Right hindlimb (tissue), 1 donor: ENCODE measurements at regions not wholly inside any gene's neighbourhood (a gene's known extent, or its start where the extent isn't known, plus 50 kb on each side); places are given as distances from the start of the nearest gene placed in this dataset.

Experiments
- DNase-seq: peaks from one replicate; pipeline ENCODE4 v3.0.0-alpha.2; 2018

- no peak for DNase-seq
Measured at GRCh38 chr4:137664046-137664387, 131.7 kb upstream of the PCDH18 start.

GRCh38 chr4:137663251-137664045 is 131.2 kb upstream of the PCDH18 start:
- DNase-seq, result peak; percentile 41

DNA sequence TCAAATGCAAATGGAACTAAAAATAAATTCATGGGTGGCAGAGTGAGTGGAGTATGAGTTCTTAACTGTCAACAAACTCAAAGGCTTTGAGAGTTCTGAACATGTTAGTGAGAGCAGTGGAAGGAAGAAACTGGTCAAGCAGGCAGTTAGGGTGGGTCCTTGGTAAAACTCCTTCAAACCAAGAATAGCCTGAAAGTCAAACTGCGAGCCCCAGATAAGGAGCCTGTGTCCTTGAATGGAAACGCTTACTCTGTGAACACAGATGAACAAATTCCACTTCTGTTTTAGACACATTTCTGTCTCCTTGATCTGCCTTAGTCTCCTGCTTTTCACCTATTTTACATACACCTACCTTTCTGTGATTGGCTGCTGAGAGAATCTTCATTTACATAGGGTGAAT is 129.4 kb upstream of the PCDH18 start:
- no peak for DNase-seq

- no peak for DNase-seq
Measured at GRCh38 chr4:137660211-137660610, 127.9 kb upstream of the PCDH18 start.

GRCh38 chr4:137659431-137659830 is 127.1 kb upstream of the PCDH18 start:
- no peak for DNase-seq

- DNase-seq, result no peak
Measured at GRCh38 chr4:137656661-137657060, 124.4 kb upstream of the PCDH18 start.

DNA sequence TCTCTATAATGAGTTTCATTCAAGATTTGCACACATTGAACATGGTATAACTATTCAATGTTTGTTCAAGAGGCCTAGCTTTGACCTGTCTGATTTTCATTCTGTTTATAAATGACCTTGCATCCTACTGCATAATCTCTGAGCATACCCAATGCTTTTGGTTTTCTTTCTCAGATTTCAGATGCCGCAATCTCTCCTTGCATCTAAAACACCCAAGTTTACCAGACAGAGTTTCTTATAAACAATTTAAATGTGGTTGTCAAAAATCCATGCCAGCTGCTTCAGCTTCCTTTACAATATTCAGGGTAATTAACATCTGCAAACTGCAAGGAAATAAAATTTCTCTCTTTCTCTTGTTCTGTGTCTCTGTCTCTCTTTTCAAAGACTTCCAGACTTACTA is 123.0 kb upstream of the PCDH18 start:
- DNase-seq, result no peak

DNA sequence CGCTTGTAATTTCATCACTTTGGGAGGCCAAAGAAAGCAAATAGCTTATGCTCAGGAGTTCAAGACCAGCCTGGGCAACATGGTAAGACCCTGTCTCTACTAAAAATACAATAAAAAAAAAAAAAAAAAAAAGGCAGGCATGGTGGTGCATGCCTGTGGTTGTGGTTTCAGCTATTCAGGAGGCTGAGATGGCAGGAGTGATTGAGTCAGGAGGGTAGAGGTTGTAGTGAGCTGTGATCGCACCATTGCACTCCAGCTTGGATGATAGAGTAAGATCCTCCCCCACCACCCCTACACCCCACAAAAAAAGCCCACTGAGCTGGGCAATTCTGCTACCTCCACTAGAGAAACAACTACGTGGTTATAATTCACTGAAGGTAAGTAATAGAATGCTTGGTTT is 118.8 kb upstream of the PCDH18 start:
- no peak for DNase-seq

GRCh38 chr4:137649711-137650450 is 117.6 kb upstream of the PCDH18 start:
- no peak for DNase-seq

DNA sequence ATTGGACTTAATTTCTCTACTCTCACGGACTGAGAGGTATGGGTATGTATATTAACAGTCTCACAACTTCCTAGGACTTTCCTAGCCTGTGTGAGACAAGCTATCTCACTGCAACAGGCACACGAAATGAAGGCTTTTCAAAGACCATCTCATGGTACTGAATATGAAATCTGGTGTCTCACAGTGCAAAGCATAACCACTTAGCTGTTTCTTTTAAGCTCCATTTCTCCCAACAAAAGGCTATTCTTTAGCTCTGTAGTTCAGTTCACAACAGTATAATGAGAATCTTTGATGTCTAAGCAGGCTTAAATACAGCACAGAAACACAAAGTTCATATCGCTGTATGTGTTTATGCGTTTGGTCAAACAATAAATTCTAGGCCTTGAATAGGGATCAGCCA is 116.2 kb upstream of the PCDH18 start:
- no peak for DNase-seq

DNA sequence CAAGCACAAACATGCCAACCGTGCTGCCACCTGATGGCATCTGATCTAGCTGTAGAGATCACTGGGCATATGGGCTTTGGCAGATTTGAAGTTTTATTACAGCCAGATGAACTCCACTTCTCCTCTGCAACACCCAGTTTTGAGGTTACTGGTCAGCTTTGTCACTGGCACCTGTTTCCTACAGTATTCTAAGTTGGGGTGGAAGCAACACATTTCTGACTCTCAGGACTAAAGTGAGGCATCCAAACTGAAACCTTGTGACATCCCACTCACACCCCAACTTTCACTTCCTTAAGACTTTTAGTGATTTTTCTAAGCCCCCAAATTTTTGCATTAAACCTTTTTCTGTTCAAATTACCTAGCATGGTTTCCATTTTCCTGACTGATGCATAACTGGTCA is 115.1 kb upstream of the PCDH18 start:
- no peak for DNase-seq

DNA sequence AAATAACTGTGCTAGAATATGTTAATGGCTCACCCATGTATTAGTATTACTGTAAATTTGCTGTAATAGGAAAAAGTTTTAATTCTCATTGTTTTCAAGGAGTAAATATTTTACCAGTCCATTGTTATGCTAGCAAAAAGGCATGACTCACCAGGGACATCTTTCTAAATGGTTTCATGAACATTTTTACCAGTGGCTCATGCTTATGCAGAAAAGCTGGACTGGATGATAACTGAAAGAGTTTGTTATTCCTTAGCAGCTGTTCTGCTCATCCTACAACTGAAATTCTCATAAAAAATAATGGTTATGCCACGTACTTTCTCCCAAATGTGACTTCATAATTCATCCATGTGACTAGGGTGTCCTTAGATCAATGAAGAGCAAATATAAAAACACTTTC is 111.9 kb upstream of the PCDH18 start:
- no peak for DNase-seq

DNA sequence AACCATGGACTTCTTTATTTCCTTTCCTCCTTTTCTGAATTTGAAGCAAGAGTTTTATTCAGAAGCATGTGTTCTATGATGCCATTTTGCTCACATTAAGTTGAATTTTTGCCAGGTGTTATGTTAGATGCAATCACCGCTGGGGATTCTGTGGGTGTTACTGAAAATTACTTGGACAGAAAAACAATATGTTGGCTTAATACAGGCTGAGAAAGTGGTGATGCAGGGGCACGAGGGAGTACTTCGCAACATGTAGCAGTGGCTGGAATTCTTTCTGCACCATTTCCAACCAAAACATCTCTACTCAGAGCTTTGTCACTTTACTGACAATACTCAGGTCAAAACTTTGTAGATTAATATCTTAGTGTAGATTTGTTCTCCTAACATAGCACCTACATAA is 109.2 kb upstream of the PCDH18 start:
- no peak for DNase-seq

- no peak for DNase-seq
Measured at GRCh38 chr4:137640838-137641158, 108.5 kb upstream of the PCDH18 start.

- DNase-seq, result no peak
Measured at GRCh38 chr4:137640156-137640837, 108.0 kb upstream of the PCDH18 start.

DNA sequence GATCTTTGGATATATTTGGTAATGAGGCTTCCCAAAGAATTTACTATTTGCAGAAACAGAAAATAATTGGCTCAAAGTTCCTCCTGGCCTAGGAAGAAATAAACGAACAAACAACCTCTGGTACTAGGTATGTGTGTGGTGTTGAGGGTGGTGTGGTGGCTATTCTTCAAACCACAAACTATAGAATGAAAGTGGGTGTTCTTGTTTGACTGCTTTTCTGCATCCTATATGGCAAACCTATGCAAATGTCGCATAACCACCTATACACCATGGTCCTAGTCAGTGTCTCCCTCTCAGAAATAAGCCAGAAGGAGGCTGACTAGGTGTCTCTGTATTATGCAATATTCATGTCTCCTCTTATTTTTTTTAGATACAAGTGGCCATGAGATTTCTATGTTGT is 106.6 kb upstream of the PCDH18 start:
- DNase-seq, result no peak

GRCh38 chr4:137635601-137636000 is 103.3 kb upstream of the PCDH18 start:
- no peak for DNase-seq

DNA sequence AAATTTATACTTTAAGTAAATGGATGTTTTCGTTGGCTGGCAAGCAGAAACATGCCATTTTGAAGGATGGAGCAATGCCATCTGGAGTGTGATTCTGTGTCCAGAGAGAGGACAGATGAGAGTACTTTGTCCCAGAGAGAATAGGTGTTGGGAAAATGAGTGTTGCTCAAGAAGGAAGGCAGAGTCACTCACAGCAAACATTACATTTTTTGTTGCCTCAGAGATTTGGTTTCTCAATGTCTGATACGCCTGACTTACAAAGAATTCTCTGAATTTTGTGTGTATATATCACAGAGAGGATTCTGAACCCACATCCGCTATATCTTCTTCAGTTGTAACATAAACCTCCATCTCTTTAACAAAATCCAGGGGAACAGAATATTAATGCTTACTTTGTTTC is 102.8 kb upstream of the PCDH18 start:
- DNase-seq, result no peak

- no peak for DNase-seq
Measured at GRCh38 chr4:137632842-137633241, 100.5 kb upstream of the PCDH18 start.

GRCh38 chr4:137631605-137632004 is 99.3 kb upstream of the PCDH18 start:
- no peak for DNase-seq

GRCh38 chr4:137630252-137630651 is 98.0 kb upstream of the PCDH18 start:
- no peak for DNase-seq

- no peak for DNase-seq
Measured at GRCh38 chr4:137627739-137628460, 95.6 kb upstream of the PCDH18 start.

DNA sequence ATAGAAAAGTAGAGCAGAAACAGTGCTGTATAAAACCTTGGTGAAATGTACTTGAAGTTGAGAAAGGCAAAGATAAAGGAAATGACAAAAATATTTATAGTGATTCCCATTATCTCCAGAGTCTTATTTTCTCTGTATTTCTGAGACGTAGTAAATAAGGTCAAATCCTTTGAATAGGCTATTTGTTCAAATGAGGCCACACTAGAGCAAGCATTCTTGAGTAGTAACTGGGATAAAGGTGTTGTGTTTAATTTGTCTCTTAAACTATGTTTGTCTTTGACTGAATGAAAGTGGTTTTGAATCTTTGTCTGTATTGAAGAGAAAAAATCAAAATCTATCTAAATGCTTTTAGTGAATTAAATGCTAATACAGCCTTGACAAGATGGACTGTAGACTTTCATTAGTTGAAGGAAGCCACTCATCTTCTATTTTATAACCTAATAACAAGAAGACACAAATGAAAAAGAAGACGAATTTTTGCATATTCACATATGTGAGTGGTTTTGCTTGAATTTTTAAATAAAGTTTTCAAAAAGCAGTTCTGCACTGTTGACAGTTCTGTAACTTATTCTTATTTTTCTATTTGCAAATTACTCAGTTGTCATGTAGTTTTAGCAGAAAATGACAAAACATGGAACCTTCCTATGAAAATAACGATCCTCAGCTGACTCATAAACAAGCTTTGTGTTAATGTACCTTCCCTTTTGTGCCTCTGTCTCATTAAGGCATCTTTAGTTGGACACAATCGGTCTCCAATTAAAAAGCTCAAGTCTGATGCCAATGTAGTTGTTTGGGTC is 94.8 kb upstream of the PCDH18 start:
- no peak for DNase-seq
